ENCODE measurements at regions not wholly inside any gene's neighbourhood (a gene's known extent, or its start where the extent isn't known, plus 50 kb on each side); places are given as distances from the start of the nearest gene placed in this dataset.
"Not testable (repeated sequence)": the region's sequence is repeated elsewhere in the genome, so short reads cannot be mapped to it uniquely, and the experiment has no call there.

DNA sequence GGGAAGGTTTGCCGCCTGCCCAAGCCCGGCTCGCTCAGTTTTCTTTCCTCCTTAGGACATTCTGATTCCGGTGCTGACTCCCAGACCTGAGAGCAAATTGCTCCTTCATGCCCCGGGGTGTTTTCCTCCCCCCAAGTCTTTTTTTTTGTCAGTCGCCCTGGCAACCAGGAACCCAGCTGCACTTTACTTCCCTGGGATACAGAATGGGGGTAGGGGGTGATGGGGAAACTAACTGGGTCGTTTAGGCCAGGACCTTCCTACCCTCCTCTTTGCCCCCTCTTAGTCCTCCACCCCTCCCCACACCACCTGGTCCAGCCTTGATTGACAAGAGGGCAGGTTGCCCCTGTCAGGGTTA is 87.5 kb upstream of the ADGRE5 start:
- H3K27me3 ChIP-seq; H3K36me3 ChIP-seq (replicated peaks in 1 of 2); H3K4me1 ChIP-seq (replicated peaks in 1 of 2); H3K4me3 ChIP-seq; H3K9me3 ChIP-seq (replicated peaks in 1 of 3); H3K27ac ChIP-seq; DNase-seq; intact Hi-C loops (cut with DNase I): not testable (repeated sequence)
- 20 to 39% (median 36%) methylated on average over 4 to 7 of the region's 7 CpGs for WGBS, 4 donors

- H3K27me3 ChIP-seq; H3K9me3 ChIP-seq (replicated peaks in 1 of 3); H3K4me1 ChIP-seq (replicated peaks in 1 of 2); H3K27ac ChIP-seq; DNase-seq; intact Hi-C loops (cut with DNase I); H3K36me3 ChIP-seq (replicated peaks in 1 of 2); H3K4me3 ChIP-seq: not testable (repeated sequence)
- WGBS, 4 donors: 5 to 10% (median 7%) methylated on average over 20 to 26 of the region's 26 CpGs
Observed at GRCh38 chr19:14293101-14293815, 87.3 kb upstream of the ADGRL1 start.

DNA sequence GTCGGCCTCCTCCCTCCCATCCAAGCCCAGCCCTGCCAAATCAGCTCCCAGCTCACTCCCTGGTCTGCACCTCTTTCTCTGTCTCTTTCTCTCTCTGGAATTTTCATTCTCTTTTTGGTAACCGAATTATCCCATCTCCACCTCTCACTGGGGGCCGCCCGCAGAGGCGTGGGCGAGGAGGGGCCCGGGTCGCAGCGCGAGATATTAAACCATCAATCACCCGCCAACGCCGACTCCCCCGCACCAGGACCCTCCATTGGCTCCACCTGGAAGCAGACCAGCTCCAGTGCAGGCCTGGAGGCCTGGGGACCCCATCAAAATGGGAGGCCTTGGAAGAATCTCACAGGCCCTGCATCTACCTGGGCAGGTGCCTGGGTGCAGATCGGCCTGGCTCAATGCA is 83.8 kb upstream of the ADGRL1 start:
- H3K4me3 ChIP-seq; intact Hi-C loops (cut with DNase I); H3K4me1 ChIP-seq (replicated peaks in 1 of 2); H3K27ac ChIP-seq; DNase-seq; H3K9me3 ChIP-seq (replicated peaks in 1 of 3); H3K36me3 ChIP-seq (replicated peaks in 1 of 2); H3K27me3 ChIP-seq: not testable (repeated sequence)
- WGBS, 4 donors: 58 to 70% (median 66%) methylated on average over 14 to 15 of the region's 15 CpGs

- H3K27me3 ChIP-seq; H3K4me1 ChIP-seq (replicated peaks in 1 of 2); H3K27ac ChIP-seq; DNase-seq; H3K4me3 ChIP-seq; H3K36me3 ChIP-seq (replicated peaks in 1 of 2); H3K9me3 ChIP-seq (replicated peaks in 1 of 3); intact Hi-C loops (cut with DNase I): not testable (repeated sequence)
- WGBS, 4 donors: 84 to 100% (median 90%) methylated on average over 2 to 4 of the region's 4 CpGs
Observed at GRCh38 chr19:14287837-14288236, 81.9 kb upstream of the ADGRL1 start.

DNA sequence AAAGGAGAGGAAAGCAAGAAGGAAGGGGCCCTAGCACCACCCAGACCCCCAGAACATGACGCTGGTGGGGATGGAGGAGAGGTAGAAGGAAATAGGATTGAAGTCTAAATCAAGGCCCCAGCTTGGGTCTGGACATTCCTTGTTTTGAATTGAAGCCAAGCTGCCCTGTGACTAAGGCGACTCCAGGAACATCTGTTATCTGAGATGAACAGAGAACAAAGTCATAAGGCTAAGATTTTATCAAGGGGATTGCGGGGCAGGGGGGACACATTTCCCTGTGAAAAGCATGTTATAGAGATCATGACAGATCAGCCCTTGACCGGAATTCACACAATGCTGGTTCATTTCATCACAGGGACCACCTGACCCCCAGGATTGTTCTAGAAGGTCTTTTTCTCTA is 80.6 kb upstream of the ADGRL1 start:
- H3K36me3 ChIP-seq (replicated peaks in 1 of 2); H3K27me3 ChIP-seq; H3K27ac ChIP-seq; H3K9me3 ChIP-seq (replicated peaks in 1 of 3); H3K4me1 ChIP-seq (replicated peaks in 1 of 2); H3K4me3 ChIP-seq; intact Hi-C loops (cut with DNase I): not testable (repeated sequence)
- WGBS, 4 donors: 23 to 37% (median 28%) methylated on average over 4 of the region's 4 CpGs
- DNase-seq: peak in 3 of 7 donors; percentile 14 to 18 (median 17)

- H3K4me1 ChIP-seq (replicated peaks in 1 of 2); H3K27me3 ChIP-seq; DNase-seq; H3K9me3 ChIP-seq (replicated peaks in 1 of 3); H3K36me3 ChIP-seq (replicated peaks in 1 of 2); intact Hi-C loops (cut with DNase I); H3K27ac ChIP-seq; H3K4me3 ChIP-seq: not testable (repeated sequence)
- WGBS, 4 donors: 76 to 81% (median 77%) methylated on average over 8 to 9 of the region's 9 CpGs
Observed at GRCh38 chr19:14285726-14286125, 79.8 kb upstream of the ADGRL1 start.

GRCh38 chr19:14283813-14284520 is 78.0 kb upstream of the ADGRL1 start:
- 60 to 70% (median 66%) methylated on average over 9 to 11 of the region's 11 CpGs for WGBS, 4 donors
- H3K9me3 ChIP-seq (replicated peaks in 1 of 3); H3K36me3 ChIP-seq (replicated peaks in 1 of 2); H3K4me3 ChIP-seq; H3K27me3 ChIP-seq; DNase-seq; H3K4me1 ChIP-seq (replicated peaks in 1 of 2); intact Hi-C loops (cut with DNase I): not testable (repeated sequence)
- peak overlapping the region in 1 of 5 donors; percentile 55 for H3K27ac ChIP-seq

DNA sequence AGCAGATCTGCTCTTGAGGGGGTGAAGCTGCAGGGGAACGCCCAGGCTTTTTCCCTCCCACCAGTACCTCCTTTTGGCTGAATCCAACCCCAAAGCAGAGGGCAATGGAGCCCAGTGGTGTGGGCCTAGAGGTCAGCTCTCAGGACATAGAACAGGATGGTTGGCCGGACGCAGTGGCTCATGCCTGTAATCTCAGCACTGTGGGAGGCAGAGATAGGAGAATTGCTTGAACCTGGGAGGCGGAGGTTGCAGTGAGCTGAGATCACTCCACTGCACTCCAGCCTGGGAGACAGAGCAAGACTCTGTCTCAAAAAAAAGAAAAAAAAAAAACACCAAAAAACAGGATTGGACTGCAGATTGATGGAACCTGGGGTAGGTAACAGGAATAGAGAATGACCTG is 73.3 kb upstream of the ADGRL1 start:
- H3K9me3 ChIP-seq (replicated peaks in 1 of 3); DNase-seq; H3K27ac ChIP-seq; intact Hi-C loops (cut with DNase I); H3K4me3 ChIP-seq; H3K4me1 ChIP-seq (replicated peaks in 1 of 2); H3K36me3 ChIP-seq (replicated peaks in 1 of 2); H3K27me3 ChIP-seq: not testable (repeated sequence)
- 82 to 90% (median 86%) methylated on average over 3 to 4 of the region's 4 CpGs for WGBS, 4 donors

Data from adrenal gland (tissue), 9 donors.